Gastrocnemius medialis (tissue), 4 donors: ENCODE measurements at regions not wholly inside any gene's neighbourhood (a gene's known extent, or its start where the extent isn't known, plus 50 kb on each side); places are given as distances from the start of the nearest gene placed in this dataset.
"Not testable (repeated sequence)": the region's sequence is repeated elsewhere in the genome, so short reads cannot be mapped to it uniquely, and the experiment has no call there.

Experiments
- CTCF ChIP-seq, 5 experiments: fragments of 450-650 bp in 3 of 5; fragments of 200-600 bp in 2 of 5; sonication (generic) in 2 of 5; IDR thresholded peaks in 4 of 5; conservative IDR thresholded peaks in 1 of 5; 1 replicate in 4 of 5; 2 replicates in 1 of 5; pipeline ENCODE4 v1.5.1; 2016 to 2019; ENCODE audit warnings: antibody characterized with exemption in 5 of 5, mild to moderate bottlenecking in 3 of 5, moderate library complexity in 3 of 5
- POLR2A ChIP-seq, 2 donors: fragments of 450-650 bp; IDR thresholded peaks; one replicate each; pipeline ENCODE4 v1.6.1; 2017; ENCODE audit warnings: antibody characterized with exemption in 2 of 2, mild to moderate bottlenecking in 2 of 2, moderate library complexity in 2 of 2

- TF ChIP-seq CTCF (IDR thresholded peaks at IDR 0.05 in 4 of 5, conservative IDR thresholded peaks at IDR 0.05 in 1 of 5); POLR2A (IDR thresholded peaks at IDR 0.05): not testable (repeated sequence)
Observed at GRCh38 chr14:100000398-100000797, 64.8 kb upstream of the EVL start.
